HEK293T (cell line): ENCODE measurements at regions not wholly inside any gene's neighbourhood (a gene's known extent, or its start where the extent isn't known, plus 50 kb on each side); places are given as distances from the start of the nearest gene placed in this dataset.

Experiments used
- CTBP1 ChIP-seq: fragments of 450-650 bp; IDR thresholded peaks from 2 replicates; pipeline ENCODE4 v1.6.1; 2016; ENCODE audit warnings: borderline replicate concordance
- FOXK2 ChIP-seq: fragments of 450-650 bp; IDR thresholded peaks from 2 replicates; pipeline ENCODE4 v1.6.1; 2016; ENCODE audit warnings: mild to moderate bottlenecking
- FOXM1 ChIP-seq: fragments of 450-650 bp; IDR thresholded peaks from 2 replicates; pipeline ENCODE4 v1.6.1; 2017; ENCODE audit warnings: mild to moderate bottlenecking, borderline replicate concordance
- L3MBTL2 ChIP-seq: fragments of 450-650 bp; conservative IDR thresholded peaks from 2 replicates; pipeline ENCODE4 v1.6.1; 2016; ENCODE audit warnings: mild to moderate bottlenecking
- SP1 ChIP-seq: fragments of 450-650 bp; IDR thresholded peaks from 2 replicates; pipeline ENCODE4 v1.6.1; 2017
- SUZ12 ChIP-seq: fragments of 450-650 bp; IDR thresholded peaks from 2 replicates; pipeline ENCODE4 v1.6.1; 2016; ENCODE audit warnings: mild to moderate bottlenecking

GRCh38 chr2:79259959-79260358 is 100.4 kb upstream of the REG3A start:
- TF ChIP-seq FOXM1 = no peak
- TF ChIP-seq SUZ12 = no peak
- TF ChIP-seq L3MBTL2 = no peak
- TF ChIP-seq SP1 = no peak
- no peak for TF ChIP-seq CTBP1
- TF ChIP-seq FOXK2 = no peak
